Kidney tubule cell (primary cell): ENCODE measurements at regions not wholly inside any gene's neighbourhood (a gene's known extent, or its start where the extent isn't known, plus 50 kb on each side); places are given as distances from the start of the nearest gene placed in this dataset.
"Not testable (repeated sequence)": the region's sequence is repeated elsewhere in the genome, so short reads cannot be mapped to it uniquely, and the experiment has no call there.

ENCODE experiments used
- DNase-seq: peaks from one replicate; pipeline ENCODE4 v3.0.0-alpha.2; 2018; ENCODE audit warnings: low spot score

DNA sequence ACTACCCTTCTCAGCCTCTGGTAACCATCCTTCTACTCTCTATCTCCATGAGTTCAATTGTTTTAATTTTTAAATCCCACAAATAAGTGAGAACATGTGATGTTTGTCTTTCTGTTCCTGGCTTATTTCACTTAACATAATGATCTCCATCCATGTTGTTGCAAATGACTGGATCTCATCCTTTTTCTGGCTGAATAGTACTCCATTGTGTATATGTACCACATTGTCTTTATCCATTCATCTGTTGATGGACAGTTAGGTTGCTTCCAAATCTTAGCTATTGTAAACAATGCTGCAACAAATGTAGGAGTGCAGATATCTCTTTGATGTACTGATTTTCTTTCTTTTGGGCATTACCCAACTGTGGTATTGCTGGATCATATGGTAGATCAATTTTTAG, 103.0 kb downstream of the CARTPT start:
- DNase-seq, result not testable (repeated sequence)

DNA sequence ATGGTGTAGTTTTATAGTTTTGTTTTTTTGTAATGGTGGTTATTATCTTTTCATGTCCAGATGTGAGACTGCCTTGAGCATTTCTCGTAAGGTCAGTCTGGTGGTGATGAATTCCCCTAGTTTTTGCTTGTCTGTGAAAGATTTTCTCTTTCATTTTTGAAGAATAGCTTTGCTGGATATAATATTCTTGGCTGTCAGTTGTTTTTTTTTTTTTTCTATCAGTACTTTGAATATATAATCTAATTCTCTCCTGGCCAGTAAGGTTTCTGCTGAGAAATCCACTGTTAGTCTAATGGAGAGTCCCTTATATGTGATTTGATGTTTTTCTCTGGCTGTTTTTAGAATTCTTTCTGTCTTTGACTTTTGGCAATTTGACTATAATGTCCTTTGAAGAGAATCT, 106.9 kb downstream of the CARTPT start:
- DNase-seq, result no peak

DNA sequence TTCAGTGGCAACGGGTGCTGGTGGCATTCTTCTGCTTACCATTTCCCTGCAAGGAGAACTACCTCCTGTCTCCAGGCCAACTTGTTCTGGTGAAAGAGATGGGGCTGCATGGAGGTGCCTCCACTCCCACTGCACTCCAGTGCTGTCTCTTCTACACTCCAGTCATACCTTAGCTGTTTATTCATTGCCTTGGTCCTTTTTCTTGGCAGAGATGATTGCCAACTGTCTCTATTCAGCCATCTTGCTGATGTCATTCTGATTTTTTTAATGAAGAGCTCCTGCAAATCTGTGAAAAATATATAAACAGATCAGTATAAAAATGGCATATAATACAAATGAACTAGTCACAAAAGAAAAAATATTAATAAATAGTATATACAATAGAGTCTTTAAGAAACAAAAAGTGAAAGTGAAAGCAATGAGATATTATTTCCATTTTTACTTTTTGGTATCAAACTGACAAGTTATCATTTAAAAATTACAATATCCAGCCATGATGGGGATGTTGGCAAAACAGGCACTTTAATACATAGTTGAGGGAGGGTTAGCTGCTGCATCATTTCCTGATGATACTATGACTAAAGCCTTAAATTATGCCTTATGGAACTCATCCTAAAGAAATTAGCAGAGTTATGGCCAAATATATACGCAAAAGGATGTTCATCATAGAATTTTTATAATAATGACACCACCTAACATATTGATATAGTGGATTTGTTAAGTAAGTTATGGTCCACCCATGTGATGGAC, 109.4 kb downstream of the CARTPT start:
- DNase-seq, result no peak

DNA sequence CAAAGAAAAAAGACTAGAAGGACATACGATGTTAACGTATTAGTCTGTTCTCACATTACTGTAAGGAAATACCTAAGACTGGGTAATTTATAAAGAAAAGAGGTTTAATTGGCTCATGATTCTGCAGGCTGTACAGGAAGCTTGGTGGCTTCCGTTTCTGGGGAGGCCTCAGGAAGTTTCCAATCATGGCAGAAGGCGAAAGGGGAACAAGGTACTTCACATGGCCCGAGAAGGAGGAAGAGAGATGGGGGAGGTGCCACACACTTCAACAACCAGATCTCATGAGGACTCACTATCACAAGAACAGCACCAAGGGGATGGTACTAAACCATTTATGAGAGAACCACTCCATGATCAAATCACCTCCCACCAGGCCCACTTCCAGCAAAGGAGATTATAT, 110.1 kb downstream of the CARTPT start:
- DNase-seq, result no peak

DNA sequence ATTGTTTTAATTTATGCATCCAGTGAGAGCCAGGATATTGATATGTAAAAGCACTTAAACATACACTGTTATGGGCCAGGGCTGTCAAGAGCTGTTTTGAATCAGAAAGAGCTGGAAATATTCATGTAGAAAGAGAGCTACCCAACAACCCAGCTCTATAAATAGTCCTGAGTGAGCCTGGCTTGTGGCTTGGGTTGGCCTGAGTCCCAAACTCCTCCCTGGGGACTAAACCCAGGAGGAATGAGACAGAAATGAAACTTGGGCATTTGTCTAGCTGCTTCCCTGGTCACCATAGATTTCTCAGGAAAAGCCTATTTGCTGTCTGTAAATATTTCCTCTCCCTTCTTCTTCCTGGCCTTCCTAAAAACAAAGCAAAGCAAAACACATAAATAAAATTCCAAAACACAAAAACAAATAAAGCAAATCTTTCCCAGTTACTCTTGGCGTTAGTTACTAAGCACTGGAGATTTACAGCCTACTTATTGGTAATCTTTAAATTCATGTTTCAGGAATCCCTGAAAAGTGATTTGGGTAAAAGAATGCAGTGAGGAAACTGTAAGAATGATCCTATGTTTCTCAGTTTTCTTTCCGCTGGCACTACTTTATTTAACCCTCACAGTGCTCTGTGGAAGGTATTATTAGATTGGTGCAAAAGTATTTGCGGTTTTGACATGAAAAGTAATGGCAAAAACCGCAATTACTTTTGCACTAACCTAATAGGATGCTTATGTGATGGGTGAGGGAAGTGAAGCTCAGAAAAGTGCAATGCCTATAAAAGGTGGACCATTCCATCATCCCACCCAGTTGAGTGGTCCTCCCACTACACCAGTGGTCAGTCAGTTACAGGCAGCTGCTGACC, 111.8 kb downstream of the CARTPT start:
- DNase-seq, result peak; percentile 51

DNA sequence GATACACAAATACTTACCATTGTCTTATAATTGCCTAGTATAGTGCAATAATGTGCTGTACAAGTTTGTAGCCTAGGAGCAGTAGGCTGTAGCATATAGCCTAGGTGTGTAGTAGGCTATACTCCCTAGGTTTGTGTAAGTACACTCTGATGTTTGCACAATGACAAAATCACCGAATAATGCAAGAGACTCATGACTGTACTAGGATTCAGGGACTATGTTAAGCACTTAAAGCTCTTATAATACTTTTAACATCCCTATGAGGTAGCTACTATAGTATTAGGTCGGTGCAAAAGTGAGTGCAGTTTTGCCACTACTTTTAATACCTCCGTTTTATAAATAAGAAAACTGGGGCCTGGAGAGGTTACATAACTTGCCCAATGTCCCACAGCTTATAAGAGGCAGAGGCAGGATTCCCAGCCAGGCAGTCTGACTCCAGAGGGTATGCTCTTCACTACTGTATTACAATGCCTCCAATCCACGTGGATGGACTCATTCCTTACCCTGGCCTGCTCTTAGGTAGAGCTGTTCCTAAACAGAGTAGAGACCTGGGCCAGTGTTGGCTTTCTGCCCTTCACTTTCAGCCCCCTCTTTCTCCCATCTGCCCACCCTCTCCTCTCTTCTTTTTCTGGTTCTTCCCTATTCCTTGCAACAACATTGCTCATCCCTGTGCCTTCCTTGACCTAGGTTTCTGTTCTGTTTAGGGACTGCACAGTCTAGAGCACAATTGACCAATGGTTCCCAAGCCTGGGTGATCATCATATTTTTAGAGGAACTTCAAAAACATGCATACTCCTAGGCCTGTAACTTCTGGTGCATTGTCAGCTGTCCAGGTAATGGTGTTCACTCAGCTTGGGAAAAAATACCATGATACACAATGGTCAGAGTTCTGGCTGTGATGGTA, 114.0 kb downstream of the CARTPT start:
- no peak for DNase-seq

DNA sequence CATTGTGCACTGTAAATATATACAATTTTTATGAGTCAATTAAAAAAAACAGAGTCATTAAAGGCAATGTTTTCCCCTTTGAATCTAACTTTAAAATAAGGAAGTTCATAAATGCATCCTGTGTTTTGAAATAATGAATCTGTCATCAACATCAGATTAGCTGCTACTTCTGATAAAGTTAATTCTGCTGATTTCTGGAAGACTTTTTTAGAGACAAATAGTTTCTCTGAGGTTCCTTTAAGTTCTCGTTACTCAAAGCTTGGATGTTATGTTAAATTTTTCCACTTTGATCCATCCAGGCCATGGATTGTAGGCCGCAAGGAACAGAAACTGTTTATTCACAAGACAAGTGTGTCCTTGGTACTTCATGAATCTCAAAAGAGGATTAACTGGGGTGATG, 115.5 kb downstream of the CARTPT start:
- no peak for DNase-seq

DNA sequence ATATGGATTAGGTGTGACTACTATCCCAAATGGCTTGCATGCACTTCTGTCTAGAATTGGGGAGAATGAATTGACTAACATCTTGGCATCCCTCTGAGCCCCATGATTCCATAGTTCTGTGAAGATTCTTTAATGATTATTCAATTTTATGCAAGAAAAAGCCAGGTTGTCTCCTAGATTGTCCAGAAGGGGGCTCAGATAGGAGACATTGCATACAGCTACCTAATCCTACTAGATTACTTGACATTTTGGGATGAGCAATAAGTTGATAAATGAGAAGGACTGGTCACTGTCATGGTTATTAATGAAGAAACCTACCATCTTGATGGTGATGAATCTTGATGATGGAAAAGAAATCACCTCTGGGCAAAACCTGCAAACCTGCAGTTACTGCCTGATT, 117.0 kb downstream of the CARTPT start:
- no peak for DNase-seq

DNA sequence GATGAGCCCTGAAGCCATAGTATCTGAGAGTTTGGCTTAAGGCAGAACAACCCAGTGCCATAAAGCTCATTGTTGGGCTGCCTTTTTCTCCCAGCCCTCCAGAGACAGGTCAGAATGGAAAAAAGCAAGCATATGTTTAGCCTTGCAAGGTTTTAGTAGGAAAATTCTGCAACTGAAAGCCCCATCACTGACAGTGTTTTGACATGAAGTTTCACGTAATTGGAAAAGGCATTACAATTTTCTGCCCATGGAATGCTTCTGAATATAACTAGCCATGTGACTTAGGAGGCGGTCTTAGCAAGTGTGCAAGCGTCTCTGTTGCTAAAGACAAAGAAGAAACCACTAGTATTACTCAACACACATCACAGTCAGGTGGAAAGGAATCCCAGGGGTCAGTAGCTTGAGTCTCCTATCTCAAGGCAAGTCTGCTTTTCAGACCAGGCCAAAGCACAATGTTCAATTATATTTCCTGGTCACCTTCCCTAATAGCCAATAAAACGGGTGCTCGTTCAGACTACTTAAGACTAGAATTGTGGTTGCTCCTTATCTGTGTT, 117.6 kb downstream of the CARTPT start:
- DNase-seq, result no peak

DNA sequence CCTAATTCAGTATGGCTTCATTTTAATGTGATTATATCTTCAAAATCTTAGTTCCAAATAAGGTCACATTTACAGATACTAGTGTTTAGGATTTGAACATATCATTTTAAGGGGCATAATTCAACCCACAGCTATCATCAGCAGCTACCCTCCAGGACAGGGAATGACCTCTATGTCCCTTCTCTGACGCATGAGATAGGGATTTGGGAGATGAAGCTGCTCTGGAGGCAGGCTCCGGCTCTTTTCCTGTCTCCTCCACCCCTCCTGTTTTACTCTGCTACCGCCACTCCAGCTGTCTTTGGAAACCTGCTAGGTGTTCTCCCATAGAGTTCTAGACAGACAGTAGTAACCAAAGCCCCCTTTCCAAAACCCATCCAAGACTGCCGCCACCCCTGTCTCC, 119.2 kb downstream of the CARTPT start:
- no peak for DNase-seq

DNA sequence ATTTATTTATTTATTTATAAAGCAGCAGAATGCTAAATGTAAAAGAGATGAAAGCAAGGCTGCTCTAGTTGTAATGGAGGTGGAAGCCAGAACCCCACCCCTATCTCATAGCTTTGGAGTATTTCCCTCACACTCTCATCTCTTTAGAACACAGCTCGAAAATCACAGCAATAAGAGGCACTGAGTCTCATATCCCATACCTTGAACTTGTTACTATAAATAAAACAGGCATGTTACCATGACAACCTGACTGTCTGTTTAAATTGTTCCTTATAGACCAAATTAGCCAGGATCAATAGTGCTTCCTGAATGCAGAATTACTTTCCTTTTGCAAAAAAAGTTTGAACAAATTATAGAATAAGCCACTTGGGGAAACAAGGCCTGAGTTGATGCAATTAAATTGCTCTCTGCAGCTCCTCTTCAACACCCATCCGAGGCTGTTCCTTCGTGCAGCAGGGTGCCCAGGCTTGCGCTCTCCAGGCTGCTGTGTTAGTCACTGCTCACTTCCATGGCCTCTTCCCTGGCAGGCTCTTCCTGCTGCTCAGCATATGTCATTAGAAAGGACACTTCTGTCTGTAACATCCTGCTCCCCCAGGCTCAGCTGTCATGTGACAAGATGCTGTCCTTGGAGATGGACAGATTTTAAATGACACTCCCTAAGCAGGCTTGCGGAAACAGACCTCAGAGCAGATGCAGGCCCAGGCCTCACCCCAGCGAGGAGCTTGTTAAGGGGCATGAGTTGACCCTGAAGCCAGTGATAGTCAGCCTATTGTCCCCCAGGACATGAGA, 120.2 kb downstream of the CARTPT start:
- DNase-seq, result no peak

DNA sequence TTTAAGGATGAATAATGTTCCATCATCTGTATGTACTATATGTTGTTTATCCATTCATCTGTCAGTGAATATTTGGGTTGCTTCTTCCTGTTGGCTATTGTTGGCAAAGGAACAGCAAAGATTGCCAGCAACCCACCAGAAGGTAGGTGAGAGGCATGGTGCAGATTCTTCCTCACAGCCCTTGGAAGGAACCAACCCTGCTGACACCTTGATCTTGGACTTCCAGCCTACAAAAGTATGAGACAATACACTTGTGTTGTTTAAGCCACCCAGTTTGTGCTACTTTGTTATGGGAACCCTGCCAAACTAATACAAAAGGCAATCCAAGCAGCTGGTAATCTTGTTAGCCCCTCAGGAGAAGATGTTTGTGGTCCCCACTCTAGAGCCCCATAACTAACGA, 122.0 kb downstream of the CARTPT start:
- no peak for DNase-seq

DNA sequence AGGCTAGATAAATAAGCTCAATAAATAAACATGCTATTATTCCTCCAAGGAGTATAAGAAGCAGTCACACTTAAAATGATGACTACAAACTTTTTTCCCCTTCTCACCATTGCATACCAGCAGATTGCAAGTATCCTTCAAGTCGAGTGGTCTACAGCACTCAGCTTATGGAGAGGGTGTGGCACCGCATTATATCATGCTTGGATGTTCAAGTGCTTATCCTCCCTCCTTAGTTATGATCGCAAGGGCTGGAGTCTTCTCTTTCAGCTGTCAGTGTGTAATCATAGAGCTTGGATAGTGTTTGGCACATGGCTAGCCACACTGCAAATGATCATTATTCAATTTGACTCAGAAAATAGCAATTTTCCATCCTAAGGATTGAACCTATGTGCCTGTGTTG, 124.0 kb downstream of the CARTPT start:
- DNase-seq, result no peak

DNA sequence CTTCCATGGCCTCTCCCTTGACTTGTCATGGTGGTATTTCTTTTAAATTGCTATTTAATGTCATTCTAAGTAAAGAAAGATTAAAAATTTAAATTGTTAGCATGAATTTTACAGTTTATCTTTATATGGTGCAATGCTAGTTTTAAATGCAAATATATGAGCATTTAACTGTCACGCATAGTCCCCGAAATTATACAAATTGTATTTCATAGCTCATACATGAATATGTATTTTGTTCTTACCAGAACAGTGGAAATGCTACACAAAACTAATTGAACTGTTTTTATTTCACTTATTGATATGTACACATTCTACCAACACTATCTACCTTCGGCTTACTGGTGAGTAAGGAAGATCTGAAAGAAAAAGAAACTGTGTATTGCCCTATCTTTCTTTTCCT, 125.8 kb downstream of the CARTPT start:
- DNase-seq, result no peak

DNA sequence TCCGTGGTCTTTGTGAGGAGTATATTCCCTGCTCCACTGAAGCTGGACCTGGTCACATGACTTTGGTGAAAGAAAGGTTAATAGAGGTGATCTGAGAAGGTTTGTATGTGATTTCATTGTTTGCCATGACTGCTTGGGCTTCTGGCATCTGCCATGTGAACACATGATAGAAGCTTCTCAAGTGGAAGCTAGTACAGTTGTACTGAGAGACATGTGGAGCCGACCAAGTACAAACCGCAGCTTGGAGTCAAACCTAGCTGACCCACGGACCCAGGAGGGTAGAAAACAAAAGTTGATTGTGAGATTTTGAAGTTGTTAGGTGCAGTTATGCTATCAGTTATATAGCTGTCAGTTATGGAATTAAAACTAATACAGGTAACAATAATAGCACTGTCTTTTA, 140.4 kb downstream of the CARTPT start:
- DNase-seq, result no peak

DNA sequence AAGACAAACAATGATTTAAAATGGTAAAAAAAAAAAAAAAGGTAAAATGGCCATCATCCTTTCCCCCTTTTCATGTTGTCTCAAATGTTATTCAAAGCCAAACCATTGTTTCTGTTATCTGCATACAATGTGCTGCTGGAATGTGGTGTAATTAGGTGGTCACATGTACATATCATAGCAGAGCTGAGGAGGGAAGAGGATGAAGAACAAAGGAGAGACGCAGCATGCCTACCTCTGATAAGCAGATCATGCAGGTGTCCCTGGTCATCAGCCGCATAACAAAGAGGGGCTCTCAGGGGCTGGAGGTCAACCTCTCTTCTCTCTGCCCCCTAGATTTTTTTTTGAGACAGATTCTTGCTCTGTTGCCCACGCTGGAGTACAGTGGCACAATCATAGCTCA, 141.0 kb downstream of the CARTPT start:
- no peak for DNase-seq

DNA sequence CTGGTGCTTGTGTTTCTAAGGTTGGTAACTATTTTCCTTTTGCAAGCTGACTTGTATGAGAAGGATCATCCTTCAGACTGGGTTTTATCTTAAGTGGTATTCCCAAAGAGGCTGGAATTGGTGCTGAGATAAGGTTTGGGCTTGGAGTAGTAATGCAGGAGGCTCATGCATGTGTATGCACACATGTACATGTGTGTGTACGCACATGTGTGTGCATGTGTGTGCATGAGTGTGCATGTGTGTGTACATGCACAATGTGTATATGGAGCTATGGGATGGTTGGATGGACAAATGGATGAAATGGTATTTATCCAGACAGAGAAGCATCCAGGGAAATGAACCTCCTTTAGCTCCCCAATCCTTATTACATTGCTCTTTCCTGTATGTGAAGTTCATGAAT, 142.6 kb downstream of the CARTPT start:
- DNase-seq, result no peak

DNA sequence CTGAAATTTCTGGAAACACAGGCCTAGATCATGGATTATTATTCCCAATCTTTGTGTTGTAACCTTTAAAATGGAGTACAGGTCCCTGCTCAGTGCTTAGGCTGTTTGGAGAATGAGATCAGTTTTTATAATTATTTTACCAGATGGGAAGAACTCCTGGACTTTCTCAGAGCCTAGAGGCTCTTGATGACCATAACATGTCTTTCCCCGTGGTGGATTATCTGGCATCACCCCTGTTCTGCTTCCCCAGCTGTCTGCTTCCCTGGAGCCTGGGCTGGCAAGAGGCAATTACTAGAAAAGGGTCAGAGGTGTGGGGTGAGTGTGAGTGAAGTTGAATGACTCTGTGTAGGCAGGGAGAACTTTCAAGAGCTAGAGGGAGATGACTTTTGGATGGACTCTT, 143.0 kb downstream of the CARTPT start:
- DNase-seq, result no peak

DNA sequence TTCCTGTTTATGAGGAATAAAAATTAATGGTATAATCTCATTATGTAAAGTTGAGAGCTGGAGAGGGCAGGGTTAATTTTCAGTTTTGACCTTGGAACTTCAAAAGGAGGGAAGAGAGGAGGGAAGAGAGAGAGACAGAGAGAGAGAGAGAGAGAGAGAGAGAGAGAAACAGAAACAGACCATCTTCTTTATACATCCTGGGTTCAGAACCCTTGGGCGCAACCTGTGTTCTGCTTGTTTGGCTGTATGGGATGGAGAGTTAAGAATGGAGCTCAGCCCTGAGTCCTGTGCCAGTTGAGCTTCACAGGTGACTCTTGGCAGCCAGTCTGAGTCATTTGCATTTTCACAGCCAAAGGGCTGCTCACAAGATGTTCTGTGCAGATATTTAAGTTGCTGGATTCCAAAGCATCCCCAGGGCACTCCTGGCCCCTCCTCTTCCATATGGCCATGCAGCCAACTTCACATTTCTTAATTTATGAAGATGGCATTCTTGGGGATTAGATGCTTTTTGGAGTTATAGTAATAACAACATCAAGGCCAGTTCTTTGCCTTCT, 143.5 kb downstream of the CARTPT start:
- no peak for DNase-seq

DNA sequence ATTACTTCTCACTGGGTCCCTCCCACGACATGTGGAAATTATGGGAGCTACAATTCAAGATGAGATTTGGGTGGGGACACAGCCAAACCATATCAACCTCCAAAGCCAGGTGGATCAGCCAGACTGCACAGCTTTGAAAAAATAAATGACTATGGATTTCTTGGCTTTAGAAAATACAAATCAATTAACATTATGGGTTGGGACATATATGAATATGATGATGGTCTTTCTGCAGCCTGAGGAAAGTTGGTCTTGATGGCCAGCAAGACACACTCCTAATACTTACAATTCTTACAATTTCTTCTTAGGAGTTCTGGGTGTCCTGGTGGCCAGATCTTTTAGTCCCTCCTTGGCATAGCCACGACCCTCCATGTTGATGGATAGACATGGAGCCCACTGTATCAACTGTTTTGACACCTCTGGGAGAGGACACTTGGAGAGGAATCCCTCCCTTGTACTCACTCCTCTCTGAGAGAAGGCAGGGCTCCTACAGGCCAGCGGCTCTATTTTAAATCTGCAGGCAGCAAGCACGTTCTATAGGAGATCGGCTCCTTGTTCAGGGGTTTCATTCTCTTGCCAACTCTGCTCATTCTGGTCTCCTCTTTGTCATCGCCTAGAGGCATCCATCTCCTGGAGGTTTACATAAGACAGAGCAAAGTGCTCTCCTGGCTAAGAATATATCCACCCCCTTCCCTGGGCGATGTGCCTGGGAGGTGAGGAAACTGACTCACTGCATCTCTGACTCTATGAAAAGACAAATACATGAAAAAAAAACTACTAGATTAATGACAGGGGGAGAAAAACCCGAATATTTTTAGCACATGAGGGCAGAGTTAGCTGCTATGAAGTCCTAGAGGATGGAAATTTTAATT, 145.9 kb downstream of the CARTPT start:
- peak; percentile 12 for DNase-seq
